ENCODE measurements at regions not wholly inside any gene's neighbourhood (a gene's known extent, or its start where the extent isn't known, plus 50 kb on each side); places are given as distances from the start of the nearest gene placed in this dataset.
"Not testable (repeated sequence)": the region's sequence is repeated elsewhere in the genome, so short reads cannot be mapped to it uniquely, and the experiment has no call there.

DNA sequence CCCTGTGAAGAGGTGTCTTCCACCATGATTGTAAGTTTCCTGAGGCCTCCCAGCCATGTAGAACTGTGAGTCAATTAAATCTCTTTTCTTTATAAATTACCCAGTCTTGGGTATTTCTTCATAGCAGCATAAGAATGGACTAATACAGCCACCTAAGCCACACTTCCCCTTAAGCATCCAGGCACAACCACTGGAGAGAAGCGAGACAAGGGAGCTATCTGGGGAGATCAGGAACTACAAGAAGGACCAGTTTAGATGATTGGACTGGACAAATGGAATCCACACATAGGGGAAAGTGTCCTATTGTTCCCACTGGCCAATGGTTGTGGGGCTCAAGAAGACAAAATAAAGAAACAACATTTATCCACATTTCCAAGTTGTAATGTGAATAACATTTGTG is 112.1 kb downstream of the LHX2 start:
- not testable (repeated sequence) for TF ChIP-seq EZH2 (IDR thresholded peaks at IDR 0.05; ENCODE audit: borderline replicate concordance); EZH2phosphoT487 (IDR thresholded peaks at IDR 0.05; ENCODE audit: low read depth, severe bottlenecking, unreplicated experiment); CTCF (IDR thresholded peaks at IDR 0.05; ENCODE audit: poor library complexity)
